ENCODE measurements at regions not wholly inside any gene's neighbourhood (a gene's known extent, or its start where the extent isn't known, plus 50 kb on each side); places are given as distances from the start of the nearest gene placed in this dataset.

DNA sequence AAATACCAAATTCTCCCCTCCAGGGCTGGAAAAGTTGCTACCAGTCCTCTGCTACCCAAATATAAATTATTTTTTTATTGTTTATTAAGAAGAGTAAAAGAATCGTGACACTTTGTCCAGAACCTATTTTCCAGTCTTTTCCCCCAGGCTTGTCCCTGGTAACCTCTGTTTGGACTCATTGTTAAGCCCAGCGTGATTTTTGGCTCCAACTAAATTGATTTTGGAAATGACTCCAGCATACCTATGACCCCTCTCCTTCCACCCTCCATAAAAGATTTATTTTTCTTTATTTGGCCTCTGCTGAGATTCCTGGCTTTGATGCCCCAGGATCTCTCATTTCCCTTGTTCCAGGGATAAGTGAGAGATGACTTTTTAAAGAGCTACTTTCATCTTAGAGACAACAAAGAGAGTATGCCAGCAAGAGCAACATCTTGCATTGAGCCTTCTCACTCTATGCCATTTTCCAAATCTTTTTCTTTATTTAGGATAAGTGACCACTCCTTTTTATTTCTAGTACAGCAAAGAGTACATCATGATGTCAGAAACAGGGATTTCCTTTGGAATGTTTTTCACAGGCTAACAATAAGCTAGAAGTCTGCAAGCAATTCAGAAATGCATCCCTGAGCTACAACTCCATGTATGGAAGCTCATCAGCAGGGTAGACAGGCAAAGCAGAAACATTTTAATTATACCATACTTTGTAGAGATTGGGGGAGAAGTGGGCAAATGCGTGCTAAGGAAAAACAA is 75.8 kb downstream of the DAD1 start:
- no peak for TF ChIP-seq EZH2phosphoT487 (IDR thresholded peaks at IDR 0.05; ENCODE audit: low read depth)
- H3K4me3 ChIP-seq (ENCODE audit: low read length): no peak overlapping the region
- no peaks in the 10 kb centered on the region for H3K27me3 ChIP-seq (ENCODE audit: low read depth, low read length)
- H3K9ac ChIP-seq (ENCODE audit: low read length): no peak overlapping the region
- H2AFZ ChIP-seq (ENCODE audit: low read depth, low read length): no peak overlapping the region
- H3K9me3 ChIP-seq (ENCODE audit: insufficient read depth, low read length): no peaks in the 10 kb centered on the region
- H3K36me3 ChIP-seq (replicated peaks; ENCODE audit: low read depth, low read length): no peaks in the 10 kb centered on the region
- no peak overlapping the region for H3K4me2 ChIP-seq (ENCODE audit: low read length)
- H3K79me2 ChIP-seq (ENCODE audit: low read length): no peaks in the 10 kb centered on the region
- H3K27ac ChIP-seq (ENCODE audit: low read length): no peak overlapping the region
- no peaks in the 10 kb centered on the region for H4K20me1 ChIP-seq (ENCODE audit: insufficient read depth, low read length)
- peaks cover 93% of the 10 kb centered on the region for H3K4me1 ChIP-seq (ENCODE audit: low read length)

DNA sequence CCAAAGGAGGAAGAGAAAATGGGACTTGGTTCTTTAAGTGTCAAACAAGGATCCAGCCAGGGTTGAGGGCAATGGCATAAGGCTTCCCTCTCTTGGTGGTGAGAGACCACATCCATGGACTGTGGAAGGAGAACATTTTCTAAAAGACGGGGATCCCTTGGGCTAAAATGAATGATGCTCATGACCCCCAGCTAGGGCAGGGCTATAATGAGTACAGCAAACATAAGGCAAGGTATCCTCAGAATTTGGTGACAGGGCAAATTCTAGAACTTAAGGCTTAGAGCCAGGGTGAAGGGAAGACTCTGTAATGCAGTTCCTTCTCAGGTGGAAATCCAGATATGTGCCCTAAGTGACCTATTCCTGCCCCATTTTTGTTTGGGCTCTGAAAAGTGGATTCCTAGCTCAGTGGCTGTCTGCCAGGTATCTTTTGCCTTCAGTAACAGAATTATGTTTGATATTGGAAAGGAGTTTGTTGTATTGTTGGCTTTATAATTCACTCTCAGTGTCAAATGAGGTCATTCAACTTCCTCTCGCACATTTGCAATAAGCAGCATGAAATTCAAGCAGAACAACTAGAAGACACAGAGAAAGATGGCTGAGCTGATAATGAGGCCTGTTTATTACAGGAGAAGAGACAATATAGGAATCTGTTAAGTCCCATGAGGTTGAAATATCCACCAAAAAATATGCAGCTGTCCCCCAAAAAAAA is 76.8 kb downstream of the DAD1 start:
- 0 out of 2 replicates have a peak overlapping the region, but pooled peaks have one; percentile 1 for H3K27ac ChIP-seq (ENCODE audit: low read length)
- H3K79me2 ChIP-seq (ENCODE audit: low read length): no peaks in the 10 kb centered on the region
- H3K4me2 ChIP-seq (ENCODE audit: low read length): no peak overlapping the region
- peaks cover 93% of the 10 kb centered on the region for H3K4me1 ChIP-seq (ENCODE audit: low read length)
- no peak overlapping the region for H2AFZ ChIP-seq (ENCODE audit: low read depth, low read length)
- no peaks in the 10 kb centered on the region for H3K27me3 ChIP-seq (ENCODE audit: low read depth, low read length)
- no peaks in the 10 kb centered on the region for H3K9me3 ChIP-seq (ENCODE audit: insufficient read depth, low read length)
- no peak overlapping the region for H3K9ac ChIP-seq (ENCODE audit: low read length)
- H3K4me3 ChIP-seq (ENCODE audit: low read length): no peak overlapping the region
- no peaks in the 10 kb centered on the region for H3K36me3 ChIP-seq (replicated peaks; ENCODE audit: low read depth, low read length)
- TF ChIP-seq CTCF (IDR thresholded peaks at IDR 0.05; ENCODE audit: low read depth, low read length): no peak
- no peak for TF ChIP-seq EZH2phosphoT487 (IDR thresholded peaks at IDR 0.05; ENCODE audit: low read depth)
- no peaks in the 10 kb centered on the region for H4K20me1 ChIP-seq (ENCODE audit: insufficient read depth, low read length)

- H4K20me1 ChIP-seq (ENCODE audit: insufficient read depth, low read length): no peaks in the 10 kb centered on the region
- H3K27ac ChIP-seq (ENCODE audit: low read length): peak overlapping the region; percentile 87
- peaks cover 93% of the 10 kb centered on the region for H3K4me1 ChIP-seq (ENCODE audit: low read length)
- peak overlapping the region; percentile 62 for H3K4me2 ChIP-seq (ENCODE audit: low read length)
- H3K79me2 ChIP-seq (ENCODE audit: low read length): no peaks in the 10 kb centered on the region
- H3K36me3 ChIP-seq (replicated peaks; ENCODE audit: low read depth, low read length): no peaks in the 10 kb centered on the region
- no peak for TF ChIP-seq EZH2phosphoT487 (IDR thresholded peaks at IDR 0.05; ENCODE audit: low read depth)
- TF ChIP-seq CTCF (IDR thresholded peaks at IDR 0.05; ENCODE audit: low read depth, low read length): no peak
- H3K9me3 ChIP-seq (ENCODE audit: insufficient read depth, low read length): no peaks in the 10 kb centered on the region
- H3K4me3 ChIP-seq (ENCODE audit: low read length): no peak overlapping the region; the same call in 1 of the 2 replicates
- no peaks in the 10 kb centered on the region for H3K27me3 ChIP-seq (ENCODE audit: low read depth, low read length)
- no peak overlapping the region for H2AFZ ChIP-seq (ENCODE audit: low read depth, low read length)
- H3K9ac ChIP-seq (ENCODE audit: low read length): peak overlapping the region; percentile 51; the same call in 1 of the 2 replicates
Measured at GRCh38 chr14:22510527-22511110, 78.4 kb downstream of the DAD1 start.

DNA sequence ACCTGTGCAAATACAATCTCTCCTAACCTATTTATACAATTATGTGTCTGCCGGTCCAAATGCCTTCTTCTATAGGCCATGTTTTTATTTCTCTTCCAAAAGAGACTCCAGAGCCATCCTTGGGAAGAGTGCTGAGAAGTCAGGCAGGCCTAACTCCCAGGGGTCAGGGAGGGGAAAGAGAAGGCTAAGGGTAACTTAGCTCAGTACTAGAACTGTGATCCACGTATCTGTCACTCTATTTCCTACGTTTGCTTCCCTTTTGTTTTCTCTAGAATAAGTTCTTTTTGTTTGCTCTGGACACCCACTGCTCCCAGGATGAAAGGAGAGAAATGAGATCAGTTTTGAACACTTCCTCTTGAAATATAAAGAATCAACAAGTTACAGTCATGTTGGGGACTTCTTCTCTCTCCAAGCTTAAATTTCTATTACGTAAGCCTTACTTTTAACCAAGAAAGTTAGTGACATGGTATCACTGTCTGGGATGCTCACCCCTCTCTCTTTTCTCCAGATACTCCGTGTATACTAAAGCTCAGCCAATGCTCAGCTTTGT is 79.2 kb downstream of the DAD1 start:
- peak overlapping the region; percentile 51 for H3K9ac ChIP-seq (ENCODE audit: low read length)
- no peak overlapping the region; the same call in 1 of the 2 replicates for H3K4me3 ChIP-seq (ENCODE audit: low read length)
- no peaks in the 10 kb centered on the region for H3K79me2 ChIP-seq (ENCODE audit: low read length)
- peak overlapping the region; percentile 62 for H3K4me2 ChIP-seq (ENCODE audit: low read length)
- H3K9me3 ChIP-seq (ENCODE audit: insufficient read depth, low read length): no peaks in the 10 kb centered on the region
- TF ChIP-seq CTCF (IDR thresholded peaks at IDR 0.05; ENCODE audit: low read depth, low read length) (no peak), EZH2phosphoT487 (IDR thresholded peaks at IDR 0.05; ENCODE audit: low read depth) (no peak)
- H3K27ac ChIP-seq (ENCODE audit: low read length): peak overlapping the region; percentile 87
- no peaks in the 10 kb centered on the region for H3K36me3 ChIP-seq (replicated peaks; ENCODE audit: low read depth, low read length)
- H3K27me3 ChIP-seq (ENCODE audit: low read depth, low read length): no peaks in the 10 kb centered on the region
- no peaks in the 10 kb centered on the region for H4K20me1 ChIP-seq (ENCODE audit: insufficient read depth, low read length)
- no peak overlapping the region for H2AFZ ChIP-seq (ENCODE audit: low read depth, low read length)
- H3K4me1 ChIP-seq (ENCODE audit: low read length): peaks cover 92% of the 10 kb centered on the region

All from OCI-LY3 (cell line).